Panc1 (cell line): ENCODE measurements at regions not wholly inside any gene's neighbourhood (a gene's known extent, or its start where the extent isn't known, plus 50 kb on each side); places are given as distances from the start of the nearest gene placed in this dataset.

Experiments used
- ATAC-seq: fragments of 200-7000 bp; cut with Tn5 transposase; 2 replicates; pipeline ENCODE4 v1.9.1; 2020; ENCODE audit warnings: mild to moderate bottlenecking, moderate library complexity
- BruUV-seq: library from RNA; stranded (reverse); fragments of 400-500 nt; replicated peaks from 2 replicates; lab custom pipeline; 2021; lab: Mats Ljungman, UMichigan
- CTCF ChIA-PET: fragments of 300-600 bp; sonication (Branson Sonifier 250); formaldehyde crosslinking; loops from one replicate; lab custom pipeline; 2022; ENCODE audit warnings: antibody characterized with exemption; lab: Charles Lee
- POLR2A ChIA-PET: fragments of 300-600 bp; sonication (Branson Sonifier 250); formaldehyde crosslinking; loops from one replicate; lab custom pipeline; 2022; ENCODE audit warnings: antibody characterized with exemption; lab: Charles Lee
- DNase-seq: peaks from one replicate; pipeline ENCODE4 v3.0.0-alpha.2; 2010; ENCODE audit warnings: low read depth, low spot score
- H3K27ac ChIP-seq: 2 replicates; pipeline ENCODE4 v1.5.1; 2011; ENCODE audit warnings: mild to moderate bottlenecking, low read length, inconsistent platforms
- H3K27me3 ChIP-seq: fragments of 200-500 bp; sonication (Bioruptor generic); 2 replicates; pipeline ENCODE4 v1.6.0; 2014; ENCODE audit warnings: low read length, inconsistent platforms; ENCODE audit not compliant: control insufficient read depth, insufficient read depth
- H3K36me3 ChIP-seq: fragments of 200-500 bp; sonication (Bioruptor generic); 2 replicates; pipeline ENCODE4 v1.5.1; 2014; ENCODE audit warnings: inconsistent platforms, mild to moderate bottlenecking, low read length, moderate library complexity; ENCODE audit not compliant: control insufficient read depth, insufficient read depth
- H3K4me1 ChIP-seq: 2 replicates; pipeline ENCODE4 v1.5.1; 2011; ENCODE audit warnings: inconsistent platforms, mild to moderate bottlenecking, low read length, moderate library complexity; ENCODE audit not compliant: control insufficient read depth, insufficient read depth
- H3K4me3 ChIP-seq, 2 experiments: 2 replicates each; pipeline ENCODE4 v1.5.1; 2011 to 2012; ENCODE audit warnings: low read depth in 2 of 2, low read length in 2 of 2, mild to moderate bottlenecking in 2 of 2, inconsistent platforms in 1 of 2, moderate library complexity in 1 of 2
- H3K9me3 ChIP-seq: fragments of 200-500 bp; sonication (Bioruptor generic); 2 replicates; pipeline ENCODE4 v1.5.1; 2014; ENCODE audit warnings: low read depth, mild to moderate bottlenecking, inconsistent platforms, low read length, moderate library complexity; ENCODE audit not compliant: control insufficient read depth, insufficient read depth
- POLR2AphosphoS5 ChIP-seq: IDR thresholded peaks from 2 replicates; pipeline ENCODE4 v1.6.1; 2012; ENCODE audit warnings: mild to moderate bottlenecking, low read depth, low read length, moderate library complexity
- SIN3A ChIP-seq: IDR thresholded peaks from 2 replicates; pipeline ENCODE4 v1.6.1; 2012; ENCODE audit warnings: low read depth, mild to moderate bottlenecking, low read length, moderate library complexity, borderline replicate concordance; ENCODE audit not compliant: insufficient read depth
- TCF7L2 ChIP-seq: IDR thresholded peaks from 2 replicates; pipeline ENCODE4 v1.6.1; 2011; ENCODE audit warnings: mild to moderate bottlenecking, low read depth, low read length, inconsistent platforms
- in situ Hi-C: cut with HindIII; loops from 2 replicates; pipeline ENCODE4 v1.10.0; 2016; ENCODE audit warnings: low sequenced_read_pairs, low pct_unique_long_range_greater_than_20kb
- intact Hi-C: fragments of 100-400 bp; cut with micrococcal nuclease; formaldehyde crosslinking; loops from one replicate; pipeline ENCODE4 v1.10.0; 2022; ENCODE audit not compliant: unreplicated experiment
- TF ChIP-seq, protein P1 (sequence below), 2 experiments: IDR thresholded peaks; 2 replicates each; pipeline ENCODE4 v1.6.1; 2011 to 2012; ENCODE audit warnings: low read depth in 2 of 2, control low read depth in 1 of 2, low read length in 1 of 2, mild to moderate bottlenecking in 1 of 2, moderate library complexity in 1 of 2; ENCODE audit not compliant: insufficient read depth in 1 of 2
- TF ChIP-seq, protein P2 (sequence below): fragments of 450-650 bp; IDR thresholded peaks from 2 replicates; pipeline ENCODE4 v1.5.1; 2017; ENCODE audit warnings: mild to moderate bottlenecking

GRCh38 chr2:220422676-220423075 is 795.2 kb downstream of the SLC4A3 start:
- no peaks in the 10 kb centered on the region for H3K9me3 ChIP-seq
- DNase-seq (no peak), ATAC-seq (no peak)
- H3K27ac ChIP-seq = no peak overlapping the region
- H3K27me3 ChIP-seq = no peaks in the 10 kb centered on the region
- BruUV-seq = no TSS peak
- no peaks in the 10 kb centered on the region for H3K36me3 ChIP-seq
- TF ChIP-seq, protein P1, sequence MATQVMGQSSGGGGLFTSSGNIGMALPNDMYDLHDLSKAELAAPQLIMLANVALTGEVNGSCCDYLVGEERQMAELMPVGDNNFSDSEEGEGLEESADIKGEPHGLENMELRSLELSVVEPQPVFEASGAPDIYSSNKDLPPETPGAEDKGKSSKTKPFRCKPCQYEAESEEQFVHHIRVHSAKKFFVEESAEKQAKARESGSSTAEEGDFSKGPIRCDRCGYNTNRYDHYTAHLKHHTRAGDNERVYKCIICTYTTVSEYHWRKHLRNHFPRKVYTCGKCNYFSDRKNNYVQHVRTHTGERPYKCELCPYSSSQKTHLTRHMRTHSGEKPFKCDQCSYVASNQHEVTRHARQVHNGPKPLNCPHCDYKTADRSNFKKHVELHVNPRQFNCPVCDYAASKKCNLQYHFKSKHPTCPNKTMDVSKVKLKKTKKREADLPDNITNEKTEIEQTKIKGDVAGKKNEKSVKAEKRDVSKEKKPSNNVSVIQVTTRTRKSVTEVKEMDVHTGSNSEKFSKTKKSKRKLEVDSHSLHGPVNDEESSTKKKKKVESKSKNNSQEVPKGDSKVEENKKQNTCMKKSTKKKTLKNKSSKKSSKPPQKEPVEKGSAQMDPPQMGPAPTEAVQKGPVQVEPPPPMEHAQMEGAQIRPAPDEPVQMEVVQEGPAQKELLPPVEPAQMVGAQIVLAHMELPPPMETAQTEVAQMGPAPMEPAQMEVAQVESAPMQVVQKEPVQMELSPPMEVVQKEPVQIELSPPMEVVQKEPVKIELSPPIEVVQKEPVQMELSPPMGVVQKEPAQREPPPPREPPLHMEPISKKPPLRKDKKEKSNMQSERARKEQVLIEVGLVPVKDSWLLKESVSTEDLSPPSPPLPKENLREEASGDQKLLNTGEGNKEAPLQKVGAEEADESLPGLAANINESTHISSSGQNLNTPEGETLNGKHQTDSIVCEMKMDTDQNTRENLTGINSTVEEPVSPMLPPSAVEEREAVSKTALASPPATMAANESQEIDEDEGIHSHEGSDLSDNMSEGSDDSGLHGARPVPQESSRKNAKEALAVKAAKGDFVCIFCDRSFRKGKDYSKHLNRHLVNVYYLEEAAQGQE (IDR thresholded peaks at IDR 0.05; ENCODE audit: insufficient read depth in 1 of 2, low read depth in 2 of 2, low read length in 1 of 2) = no peak
- no peak for TF ChIP-seq POLR2AphosphoS5
- TF ChIP-seq, protein P2, sequence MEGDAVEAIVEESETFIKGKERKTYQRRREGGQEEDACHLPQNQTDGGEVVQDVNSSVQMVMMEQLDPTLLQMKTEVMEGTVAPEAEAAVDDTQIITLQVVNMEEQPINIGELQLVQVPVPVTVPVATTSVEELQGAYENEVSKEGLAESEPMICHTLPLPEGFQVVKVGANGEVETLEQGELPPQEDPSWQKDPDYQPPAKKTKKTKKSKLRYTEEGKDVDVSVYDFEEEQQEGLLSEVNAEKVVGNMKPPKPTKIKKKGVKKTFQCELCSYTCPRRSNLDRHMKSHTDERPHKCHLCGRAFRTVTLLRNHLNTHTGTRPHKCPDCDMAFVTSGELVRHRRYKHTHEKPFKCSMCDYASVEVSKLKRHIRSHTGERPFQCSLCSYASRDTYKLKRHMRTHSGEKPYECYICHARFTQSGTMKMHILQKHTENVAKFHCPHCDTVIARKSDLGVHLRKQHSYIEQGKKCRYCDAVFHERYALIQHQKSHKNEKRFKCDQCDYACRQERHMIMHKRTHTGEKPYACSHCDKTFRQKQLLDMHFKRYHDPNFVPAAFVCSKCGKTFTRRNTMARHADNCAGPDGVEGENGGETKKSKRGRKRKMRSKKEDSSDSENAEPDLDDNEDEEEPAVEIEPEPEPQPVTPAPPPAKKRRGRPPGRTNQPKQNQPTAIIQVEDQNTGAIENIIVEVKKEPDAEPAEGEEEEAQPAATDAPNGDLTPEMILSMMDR = no peak
- TF ChIP-seq SIN3A = no peak
- TF ChIP-seq TCF7L2 = no peak
- H3K4me1 ChIP-seq = no peaks in the 10 kb centered on the region
- ChIA-PET POLR2A (no interaction called here), CTCF (no interaction called here)
- in situ Hi-C loops (no loop called here), intact Hi-C loops (no loop called here)
- H3K4me3 ChIP-seq = no peak overlapping the region

DNA sequence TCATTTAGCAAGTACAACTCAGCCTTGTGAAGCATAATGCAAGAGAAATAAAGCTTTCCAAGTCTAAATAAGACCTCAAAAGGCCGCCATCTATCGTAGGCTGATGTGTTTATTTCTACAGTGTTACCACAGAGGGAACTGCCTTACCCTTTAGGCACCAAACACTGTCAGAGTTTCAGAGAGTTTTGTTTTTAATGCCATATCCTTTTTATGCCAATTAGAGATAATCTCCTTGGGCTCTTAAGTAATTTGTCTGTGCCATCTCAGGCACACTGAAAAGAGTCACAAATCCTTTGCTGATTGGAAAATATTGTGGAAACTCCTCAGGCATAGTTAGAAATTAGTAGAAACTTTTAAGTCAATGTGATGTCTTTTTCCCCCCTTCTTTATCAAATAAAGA is 797.1 kb downstream of the SLC4A3 start:
- intact Hi-C loops = no loop called here

More for the DNA sequence above, 797.1 kb downstream of the SLC4A3 start:
- ChIA-PET CTCF (no interaction called here), POLR2A (no interaction called here)
- Histone ChIP-seq H3K4me1 (no peaks in the 10 kb centered on the region), H3K27ac (no peak overlapping the region), H3K4me3 (no peak overlapping the region), H3K27me3 (no peaks in the 10 kb centered on the region), H3K9me3 (no peaks in the 10 kb centered on the region), H3K36me3 (no peaks in the 10 kb centered on the region)
- in situ Hi-C loops = no loop called here
- no peak for DNase-seq
- TF ChIP-seq POLR2AphosphoS5 (no peak), TCF7L2 (no peak), SIN3A (no peak)
- TF ChIP-seq, protein P1 (IDR thresholded peaks at IDR 0.05; ENCODE audit: insufficient read depth in 1 of 2, low read depth in 2 of 2, low read length in 1 of 2) = no peak
- TF ChIP-seq, protein P2 = no peak
- BruUV-seq = no TSS peak
- no peak for ATAC-seq
